Loucy (cell line): ENCODE measurements at regions not wholly inside any gene's neighbourhood (a gene's known extent, or its start where the extent isn't known, plus 50 kb on each side); places are given as distances from the start of the nearest gene placed in this dataset.

ENCODE experiments used
- CTCF ChIP-seq: fragments of 200-600 bp; sonication (generic); conservative IDR thresholded peaks from 2 replicates; pipeline ENCODE4 v1.5.1; 2014; ENCODE audit warnings: mild to moderate bottlenecking, antibody characterized with exemption, low read length
- EZH2phosphoT487 ChIP-seq: fragments of 200-600 bp; IDR thresholded peaks from 2 replicates; pipeline ENCODE4 v1.6.1; 2018; ENCODE audit warnings: antibody characterized with exemption, mild to moderate bottlenecking, moderate library complexity, borderline replicate concordance

- TF ChIP-seq CTCF (no peak), EZH2phosphoT487 (no peak)
Measured at GRCh38 chr3:152656214-152656971, 178.5 kb upstream of the P2RY1 start.
